GM12878 (cell line): ENCODE measurements at regions not wholly inside any gene's neighbourhood (a gene's known extent, or its start where the extent isn't known, plus 50 kb on each side); places are given as distances from the start of the nearest gene placed in this dataset.

Experiments used
- ATF2 ChIP-seq: IDR thresholded peaks from 2 replicates; pipeline ENCODE4 v1.6.1; 2012; ENCODE audit warnings: low read length, inconsistent platforms
- CEBPB ChIP-seq, 2 experiments: fragments of 150-350 bp in 1 of 2; IDR thresholded peaks; 2 replicates each; pipeline ENCODE4 v1.6.1; 2012 to 2014; ENCODE audit warnings: low read depth in 2 of 2, low read length in 2 of 2, borderline replicate concordance in 1 of 2, inconsistent platforms in 1 of 2
- FOXM1 ChIP-seq: IDR thresholded peaks from 2 replicates; pipeline ENCODE4 v1.6.1; 2012; ENCODE audit warnings: low read depth, mild to moderate bottlenecking, inconsistent platforms, low read length, moderate library complexity
- MTA3 ChIP-seq: IDR thresholded peaks from 2 replicates; pipeline ENCODE4 v1.6.1; 2012; ENCODE audit warnings: low read length, inconsistent platforms, borderline replicate concordance
- NFXL1 ChIP-seq: fragments of 450-650 bp; IDR thresholded peaks from 2 replicates; pipeline ENCODE4 v1.6.1; 2017; ENCODE audit warnings: antibody characterized with exemption, mild to moderate bottlenecking, borderline replicate concordance
- NFYA ChIP-seq: IDR thresholded peaks from 2 replicates; pipeline ENCODE4 v1.6.1; 2011; ENCODE audit warnings: low read depth, mild to moderate bottlenecking, low read length, improper control_type of control experiment, borderline replicate concordance
- PKNOX1 ChIP-seq: fragments of 450-650 bp; IDR thresholded peaks from 2 replicates; pipeline ENCODE4 v1.6.1; 2016; ENCODE audit warnings: mild to moderate bottlenecking
- POLR2AphosphoS5 ChIP-seq: IDR thresholded peaks from 2 replicates; pipeline ENCODE4 v1.6.1; 2011; ENCODE audit warnings: mild to moderate bottlenecking, low read length, inconsistent platforms
- RAD21 ChIP-seq: IDR thresholded peaks from 2 replicates; pipeline ENCODE4 v1.6.1; 2011; ENCODE audit warnings: mild to moderate bottlenecking, low read depth, low read length, moderate library complexity; ENCODE audit not compliant: insufficient read depth
- SMC3 ChIP-seq: IDR thresholded peaks from 2 replicates; pipeline ENCODE4 v1.6.1; 2011; ENCODE audit warnings: low read length, improper control_type of control experiment, borderline replicate concordance
- SREBF1 ChIP-seq: IDR thresholded peaks from 2 replicates; pipeline ENCODE4 v1.6.1; 2012; ENCODE audit warnings: mild to moderate bottlenecking, low read length
- USF2 ChIP-seq: IDR thresholded peaks from 2 replicates; pipeline ENCODE4 v1.6.1; 2011; ENCODE audit warnings: low read depth, low read length, improper control_type of control experiment, borderline replicate concordance
- ZNF217 ChIP-seq: fragments of 450-650 bp; IDR thresholded peaks from 2 replicates; pipeline ENCODE4 v1.6.1; 2017; ENCODE audit warnings: antibody characterized with exemption, mild to moderate bottlenecking

GRCh38 chr6:132932588-132932987, 118.2 kb downstream of the RPS12 start:
- TF ChIP-seq USF2 (no peak), SREBF1 (no peak), FOXM1 (no peak), ATF2 (no peak), NFYA (no peak), POLR2AphosphoS5 (no peak), PKNOX1 (no peak), SMC3 (no peak), NFXL1 (no peak), CEBPB (IDR thresholded peaks at IDR 0.05; ENCODE audit: borderline replicate concordance in 1 of 2, low read depth in 2 of 2, low read length in 2 of 2) (no peak), ZNF217 (no peak), RAD21 (no peak), MTA3 (no peak)
